Fibroblast of the aortic adventitia (primary cell): ENCODE measurements at regions not wholly inside any gene's neighbourhood (a gene's known extent, or its start where the extent isn't known, plus 50 kb on each side); places are given as distances from the start of the nearest gene placed in this dataset.

Experiments used
- DNase-seq: peaks from one replicate; pipeline ENCODE4 v3.0.0-alpha.2; 2010; ENCODE audit warnings: low read depth
- H3K4me3 ChIP-seq: 2 replicates; pipeline ENCODE4 v1.5.1; 2011; ENCODE audit warnings: low read depth, mild to moderate bottlenecking, control low read depth, low read length, moderate library complexity
- TF ChIP-seq, protein P1 (sequence below): IDR thresholded peaks from 2 replicates; pipeline ENCODE4 v1.5.1; 2011; ENCODE audit warnings: mild to moderate bottlenecking, low read length, control low read depth, inconsistent platforms; ENCODE audit not compliant: insufficient read depth

GRCh38 chr5:89597878-89598277 is 714.9 kb upstream of the MEF2C start:
- DNase-seq, result no peak
- TF ChIP-seq, protein P1, sequence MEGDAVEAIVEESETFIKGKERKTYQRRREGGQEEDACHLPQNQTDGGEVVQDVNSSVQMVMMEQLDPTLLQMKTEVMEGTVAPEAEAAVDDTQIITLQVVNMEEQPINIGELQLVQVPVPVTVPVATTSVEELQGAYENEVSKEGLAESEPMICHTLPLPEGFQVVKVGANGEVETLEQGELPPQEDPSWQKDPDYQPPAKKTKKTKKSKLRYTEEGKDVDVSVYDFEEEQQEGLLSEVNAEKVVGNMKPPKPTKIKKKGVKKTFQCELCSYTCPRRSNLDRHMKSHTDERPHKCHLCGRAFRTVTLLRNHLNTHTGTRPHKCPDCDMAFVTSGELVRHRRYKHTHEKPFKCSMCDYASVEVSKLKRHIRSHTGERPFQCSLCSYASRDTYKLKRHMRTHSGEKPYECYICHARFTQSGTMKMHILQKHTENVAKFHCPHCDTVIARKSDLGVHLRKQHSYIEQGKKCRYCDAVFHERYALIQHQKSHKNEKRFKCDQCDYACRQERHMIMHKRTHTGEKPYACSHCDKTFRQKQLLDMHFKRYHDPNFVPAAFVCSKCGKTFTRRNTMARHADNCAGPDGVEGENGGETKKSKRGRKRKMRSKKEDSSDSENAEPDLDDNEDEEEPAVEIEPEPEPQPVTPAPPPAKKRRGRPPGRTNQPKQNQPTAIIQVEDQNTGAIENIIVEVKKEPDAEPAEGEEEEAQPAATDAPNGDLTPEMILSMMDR, result no peak
- H3K4me3 ChIP-seq, result no peak overlapping the region

DNA sequence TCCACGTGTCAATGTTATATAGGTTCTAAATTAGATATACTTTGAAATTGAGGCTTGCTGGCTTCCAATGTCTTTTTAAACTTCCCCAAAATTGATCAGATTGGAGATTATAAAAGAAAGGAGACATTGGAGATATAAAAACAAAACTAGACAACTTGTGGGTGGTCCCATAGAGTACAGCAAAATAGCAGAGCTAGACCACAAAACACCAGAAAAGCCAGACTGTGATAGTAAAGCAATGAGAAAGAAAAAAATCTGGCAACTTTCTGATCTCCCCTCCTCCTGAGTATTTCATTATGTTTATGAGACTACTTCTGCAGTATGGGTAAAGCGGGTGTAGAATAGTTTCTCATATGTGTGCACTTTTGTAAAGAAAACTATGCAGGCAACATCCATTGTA is 713.8 kb upstream of the MEF2C start:
- H3K4me3 ChIP-seq, result no peak overlapping the region
- TF ChIP-seq, protein P1, result no peak
- no peak for DNase-seq

DNA sequence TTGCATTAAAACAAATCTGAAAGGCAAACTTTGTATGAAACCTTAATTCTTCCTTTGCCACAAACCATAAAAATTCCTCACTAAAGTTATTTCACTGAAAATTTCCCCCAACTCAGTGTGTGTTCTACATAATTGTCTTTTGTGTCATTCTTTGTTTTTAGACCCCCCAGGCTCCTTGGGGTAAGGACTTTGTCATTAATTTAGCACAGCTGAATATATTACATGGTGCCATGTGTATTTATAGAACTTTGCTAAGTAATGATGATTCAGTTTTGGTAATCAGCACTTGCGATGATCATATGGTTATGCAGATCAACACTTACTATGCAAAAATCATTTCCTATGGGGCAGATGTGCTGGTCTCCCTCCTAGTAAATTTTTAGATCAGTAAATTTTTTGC is 712.1 kb upstream of the MEF2C start:
- DNase-seq, result no peak
- TF ChIP-seq, protein P1, result no peak
- no peak overlapping the region for H3K4me3 ChIP-seq

DNA sequence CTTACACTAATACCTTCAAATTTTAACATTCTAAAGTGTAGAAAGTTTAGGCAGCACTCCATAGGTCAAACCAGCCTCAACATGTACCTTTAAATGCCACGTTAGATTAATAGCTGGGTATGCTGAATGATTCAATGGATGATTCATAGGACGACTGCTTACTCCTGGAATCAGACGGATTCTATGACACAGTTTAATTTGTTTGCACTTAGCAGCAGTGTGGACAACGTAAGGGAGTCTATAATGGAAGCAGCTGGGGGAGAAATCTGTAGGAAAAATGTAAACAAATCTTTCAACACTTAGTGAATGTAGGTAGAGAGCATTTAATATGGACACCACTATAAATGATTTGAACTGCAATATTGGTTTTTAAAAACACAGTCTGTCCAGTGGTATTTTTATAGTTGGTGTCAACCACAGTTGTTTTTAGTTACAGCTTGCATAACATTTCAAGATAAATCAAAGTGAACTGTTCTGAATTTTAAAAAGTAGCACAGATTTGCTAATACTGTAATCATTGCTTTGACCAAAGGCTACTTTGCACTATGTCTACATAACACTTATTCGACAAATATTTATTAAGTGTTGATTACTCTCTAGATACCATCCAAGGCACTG is 701.5 kb upstream of the MEF2C start:
- DNase-seq, result peak; percentile 62
- H3K4me3 ChIP-seq, result no peak overlapping the region
- TF ChIP-seq, protein P1, result no peak

- no peak for DNase-seq
- no peak overlapping the region for H3K4me3 ChIP-seq
- TF ChIP-seq, protein P1, result no peak
Measured at GRCh38 chr5:89583534-89583933, 700.5 kb upstream of the MEF2C start.

DNA sequence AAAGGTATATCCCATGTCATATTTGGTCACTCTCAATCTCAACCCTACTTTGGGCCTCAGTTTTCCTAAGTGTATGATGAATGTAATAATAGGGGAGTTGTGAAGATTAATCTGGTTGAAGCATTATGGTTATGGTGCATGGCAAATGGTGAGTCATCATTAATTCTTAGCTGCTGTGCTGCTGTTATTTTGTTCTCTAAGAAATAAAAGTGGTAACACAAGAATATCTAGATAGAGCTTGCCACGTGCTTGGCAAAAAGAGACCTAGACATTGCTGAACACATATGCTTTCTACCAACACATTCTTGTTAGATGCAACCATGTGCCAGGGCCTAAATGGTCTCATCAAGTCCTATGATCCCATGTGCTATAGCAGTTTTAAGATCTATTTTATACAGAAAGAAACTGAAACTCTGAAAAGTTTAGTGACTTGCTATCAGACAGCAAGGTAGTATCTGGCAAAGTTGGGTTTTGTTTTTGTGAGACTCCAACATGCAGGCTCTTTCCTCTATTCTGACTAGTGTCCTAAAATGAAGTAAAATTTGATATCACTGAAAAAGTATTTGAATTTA is 699.9 kb upstream of the MEF2C start:
- TF ChIP-seq, protein P1, result no peak
- DNase-seq, result peak; percentile 16
- H3K4me3 ChIP-seq, result no peak overlapping the region

DNA sequence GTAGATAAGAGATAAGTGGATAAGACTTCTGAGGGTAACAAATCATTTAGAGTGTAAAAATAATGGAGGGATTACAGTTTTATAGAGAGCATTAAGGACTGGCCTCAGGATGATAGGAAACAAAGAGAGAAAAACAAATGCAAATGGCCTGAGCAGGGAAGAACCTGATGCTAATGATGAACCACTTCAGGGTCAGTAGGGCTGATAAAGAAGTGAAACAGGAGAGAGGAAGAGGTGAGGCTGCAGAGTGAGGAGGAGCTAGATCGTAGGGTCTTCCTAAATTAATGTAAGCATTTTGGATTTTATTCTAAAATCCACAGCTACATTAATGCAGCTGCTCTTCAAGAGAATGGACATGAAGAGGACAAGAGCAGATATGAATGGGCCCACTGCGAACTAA is 698.0 kb upstream of the MEF2C start:
- DNase-seq, result no peak
- TF ChIP-seq, protein P1, result no peak
- H3K4me3 ChIP-seq, result no peak overlapping the region
